ENCODE measurements at regions not wholly inside any gene's neighbourhood (a gene's known extent, or its start where the extent isn't known, plus 50 kb on each side); places are given as distances from the start of the nearest gene placed in this dataset.

- no peaks in the 10 kb centered on the region for H3K4me1 ChIP-seq (ENCODE audit: insufficient read depth, low read length)
- peaks cover 82% of the 10 kb centered on the region for H3K9me3 ChIP-seq (ENCODE audit: low read length)
- BruUV-seq (replicated peaks) = no TSS peak
- H3K36me3 ChIP-seq (replicated peaks in 1 of 2; ENCODE audit: control insufficient read depth in 1 of 2, insufficient read depth in 2 of 2, low read length in 2 of 2) = no peaks in the 10 kb centered on the region
- in situ Hi-C loops (cut with HindIII; ENCODE audit: extremely low pct_ligation_motif_present, low pct_unique_long_range_greater_than_20kb) = no loop called here
- FAIRE-seq (no peak), ATAC-seq (no peak), DNase-seq (ENCODE audit: low spot score) (no peak)
- H2AFZ ChIP-seq (ENCODE audit: low read length) = no peak overlapping the region
- CTCF ChIA-PET (ENCODE audit: low intra/inter-chr PET ratio, low total read pairs) = no interaction called here
- H4K20me1 ChIP-seq (ENCODE audit: insufficient read depth, low read length) = no peaks in the 10 kb centered on the region
- H3K79me2 ChIP-seq (ENCODE audit: insufficient read depth, low read length) = no peaks in the 10 kb centered on the region
- H3K4me2 ChIP-seq (ENCODE audit: low read depth, low read length) = no peak overlapping the region
- intact Hi-C loops (cut with micrococcal nuclease; ENCODE audit: unreplicated experiment) = no loop called here
- no peaks in the 10 kb centered on the region for H3K27me3 ChIP-seq (ENCODE audit: control insufficient read depth in 1 of 2, insufficient read depth in 2 of 2, low read length in 2 of 2)
- no peak overlapping the region for H3K4me3 ChIP-seq (replicated peaks in 1 of 3; ENCODE audit: insufficient read depth in 1 of 3, low read depth in 2 of 3, low read length in 3 of 3)
- WGBS (ENCODE audit: low lambda C conversion rate) = 44% methylated on average over 2 of the region's 2 CpGs
- no peak for TF ChIP-seq ZNF615 (CRISPR knock-in tag; IDR thresholded peaks at IDR 0.05; ENCODE audit: borderline replicate concordance)
- no peak for TF ChIP-seq REL (CRISPR knock-in tag; conservative IDR thresholded peaks at IDR 0.05)
- no peak overlapping the region for H3K27ac ChIP-seq (ENCODE audit: extremely low read length, insufficient read depth, low read length)
- POLR2A ChIA-PET = no interaction called here
- no peak overlapping the region for H3K9ac ChIP-seq (ENCODE audit: insufficient read depth, low read depth, low read length)
Measured at GRCh38 chr17:69728816-69729215, 314.3 kb downstream of the MAP2K6 start.

DNA sequence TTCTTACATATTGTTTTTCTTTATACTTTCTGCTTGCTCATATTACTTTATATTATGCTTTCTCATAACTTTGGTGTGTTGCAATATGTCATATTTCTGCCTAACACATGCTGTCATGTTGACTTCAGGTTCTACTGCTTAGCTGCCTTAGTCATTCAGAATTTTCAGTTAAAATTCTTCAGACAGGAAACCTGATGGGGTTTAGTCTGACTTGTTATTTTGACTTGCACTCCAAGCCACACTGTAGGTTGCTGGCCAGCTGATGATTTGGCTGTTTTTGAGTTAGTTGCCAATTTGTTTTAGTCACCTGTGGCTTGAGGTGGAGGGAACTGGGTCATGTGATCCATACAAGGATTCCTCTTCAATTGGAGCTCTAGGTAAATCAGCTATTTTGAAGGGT lies 315.4 kb downstream of the MAP2K6 start:
- no peaks in the 10 kb centered on the region for H3K4me1 ChIP-seq (ENCODE audit: insufficient read depth, low read length)
- H3K4me3 ChIP-seq (replicated peaks in 1 of 3; ENCODE audit: insufficient read depth in 1 of 3, low read depth in 2 of 3, low read length in 3 of 3) = no peak overlapping the region
- FAIRE-seq (no peak), ATAC-seq (no peak), DNase-seq (ENCODE audit: low spot score) (no peak)
- H4K20me1 ChIP-seq (ENCODE audit: insufficient read depth, low read length) = no peaks in the 10 kb centered on the region
- H3K27me3 ChIP-seq (ENCODE audit: control insufficient read depth in 1 of 2, insufficient read depth in 2 of 2, low read length in 2 of 2) = no peaks in the 10 kb centered on the region
- ChIA-PET CTCF (ENCODE audit: low intra/inter-chr PET ratio, low total read pairs) (no interaction called here), POLR2A (no interaction called here)
- no TSS peak for BruUV-seq (replicated peaks)
- in situ Hi-C loops (cut with HindIII; ENCODE audit: extremely low pct_ligation_motif_present, low pct_unique_long_range_greater_than_20kb) (no loop called here), intact Hi-C loops (cut with micrococcal nuclease; ENCODE audit: unreplicated experiment) (no loop called here)
- H3K27ac ChIP-seq (ENCODE audit: extremely low read length, insufficient read depth, low read length) = no peak overlapping the region
- H2AFZ ChIP-seq (ENCODE audit: low read length) = no peak overlapping the region
- TF ChIP-seq ZNF552 (CRISPR knock-in tag; IDR thresholded peaks at IDR 0.05; ENCODE audit: borderline replicate concordance) = no peak
- TF ChIP-seq SRF (IDR thresholded peaks at IDR 0.05; ENCODE audit: low read depth, low read length) = no peak
- TF ChIP-seq, protein P1, sequence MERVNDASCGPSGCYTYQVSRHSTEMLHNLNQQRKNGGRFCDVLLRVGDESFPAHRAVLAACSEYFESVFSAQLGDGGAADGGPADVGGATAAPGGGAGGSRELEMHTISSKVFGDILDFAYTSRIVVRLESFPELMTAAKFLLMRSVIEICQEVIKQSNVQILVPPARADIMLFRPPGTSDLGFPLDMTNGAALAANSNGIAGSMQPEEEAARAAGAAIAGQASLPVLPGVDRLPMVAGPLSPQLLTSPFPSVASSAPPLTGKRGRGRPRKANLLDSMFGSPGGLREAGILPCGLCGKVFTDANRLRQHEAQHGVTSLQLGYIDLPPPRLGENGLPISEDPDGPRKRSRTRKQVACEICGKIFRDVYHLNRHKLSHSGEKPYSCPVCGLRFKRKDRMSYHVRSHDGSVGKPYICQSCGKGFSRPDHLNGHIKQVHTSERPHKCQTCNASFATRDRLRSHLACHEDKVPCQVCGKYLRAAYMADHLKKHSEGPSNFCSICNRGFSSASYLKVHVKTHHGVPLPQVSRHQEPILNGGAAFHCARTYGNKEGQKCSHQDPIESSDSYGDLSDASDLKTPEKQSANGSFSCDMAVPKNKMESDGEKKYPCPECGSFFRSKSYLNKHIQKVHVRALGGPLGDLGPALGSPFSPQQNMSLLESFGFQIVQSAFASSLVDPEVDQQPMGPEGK (CRISPR knock-in tag; IDR thresholded peaks at IDR 0.05) = no peak
- TF ChIP-seq STAG1 (CRISPR knock-in tag; IDR thresholded peaks at IDR 0.05) = no peak
- TF ChIP-seq HNRNPH1 (optimal IDR thresholded peaks at IDR 0.05; ENCODE audit: low read depth, low read length) = no peak
- TF ChIP-seq AHR (CRISPR knock-in tag; IDR thresholded peaks at IDR 0.05) = no peak
- no peak for TF ChIP-seq SRSF1 (optimal IDR thresholded peaks at IDR 0.05; ENCODE audit: low read depth, low read length)
- no peak for TF ChIP-seq RBFOX2 (IDR thresholded peaks at IDR 0.05; ENCODE audit: low read depth, low read length)
- no peak for TF ChIP-seq SATB2 (CRISPR knock-in tag; IDR thresholded peaks at IDR 0.05)
- TF ChIP-seq ZNF24 (IDR thresholded peaks at IDR 0.05) = no peak
- TF ChIP-seq KDM2A (CRISPR knock-in tag; IDR thresholded peaks at IDR 0.05; ENCODE audit: borderline replicate concordance, low read depth) = no peak
- TF ChIP-seq, protein P2, sequence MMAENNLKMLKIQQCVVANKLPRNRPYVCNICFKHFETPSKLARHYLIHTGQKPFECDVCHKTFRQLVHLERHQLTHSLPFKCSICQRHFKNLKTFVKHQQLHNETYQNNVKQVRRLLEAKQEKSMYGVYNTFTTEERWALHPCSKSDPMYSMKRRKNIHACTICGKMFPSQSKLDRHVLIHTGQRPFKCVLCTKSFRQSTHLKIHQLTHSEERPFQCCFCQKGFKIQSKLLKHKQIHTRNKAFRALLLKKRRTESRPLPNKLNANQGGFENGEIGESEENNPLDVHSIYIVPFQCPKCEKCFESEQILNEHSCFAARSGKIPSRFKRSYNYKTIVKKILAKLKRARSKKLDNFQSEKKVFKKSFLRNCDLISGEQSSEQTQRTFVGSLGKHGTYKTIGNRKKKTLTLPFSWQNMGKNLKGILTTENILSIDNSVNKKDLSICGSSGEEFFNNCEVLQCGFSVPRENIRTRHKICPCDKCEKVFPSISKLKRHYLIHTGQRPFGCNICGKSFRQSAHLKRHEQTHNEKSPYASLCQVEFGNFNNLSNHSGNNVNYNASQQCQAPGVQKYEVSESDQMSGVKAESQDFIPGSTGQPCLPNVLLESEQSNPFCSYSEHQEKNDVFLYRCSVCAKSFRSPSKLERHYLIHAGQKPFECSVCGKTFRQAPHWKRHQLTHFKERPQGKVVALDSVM (CRISPR knock-in tag; IDR thresholded peaks at IDR 0.05) = no peak
- H3K36me3 ChIP-seq (replicated peaks in 1 of 2; ENCODE audit: control insufficient read depth in 1 of 2, insufficient read depth in 2 of 2, low read length in 2 of 2) = no peaks in the 10 kb centered on the region
- H3K9ac ChIP-seq (ENCODE audit: insufficient read depth, low read depth, low read length) = no peak overlapping the region
- no peaks in the 10 kb centered on the region for H3K79me2 ChIP-seq (ENCODE audit: insufficient read depth, low read length)
- no peak overlapping the region for H3K4me2 ChIP-seq (ENCODE audit: low read depth, low read length)
- peaks cover 82% of the 10 kb centered on the region for H3K9me3 ChIP-seq (ENCODE audit: low read length)

All from HepG2 (cell line).